HTR-8/SVneo (cell line): ENCODE measurements at regions not wholly inside any gene's neighbourhood (a gene's known extent, or its start where the extent isn't known, plus 50 kb on each side); places are given as distances from the start of the nearest gene placed in this dataset.
"Not testable (repeated sequence)": the region's sequence is repeated elsewhere in the genome, so short reads cannot be mapped to it uniquely, and the experiment has no call there.

Experiments used
- DNase-seq: peaks from one replicate; pipeline ENCODE4 v3.0.0; 2011; ENCODE audit warnings: low spot score, mixed read lengths; ENCODE audit not compliant: insufficient read length
- FAIRE-seq: peaks from 2 replicates; lab custom pipeline; 2011; peaks lifted over from hg19 to GRCh38; lab: Jason Lieb, UNC

- no peak for FAIRE-seq
- DNase-seq: no peak
These were observed 114.3 kb downstream of the NPIPB5 start for GRCh38 chr16:22624800-22625533.

GRCh38 chr16:22625967-22626366, 115.3 kb downstream of the NPIPB5 start:
- no peak for DNase-seq
- FAIRE-seq: no peak

GRCh38 chr16:22627043-22627442, 116.4 kb downstream of the NPIPB5 start:
- DNase-seq: no peak

GRCh38 chr16:22628994-22629393, 118.3 kb downstream of the NPIPB5 start:
- DNase-seq: no peak
- FAIRE-seq: no peak

More at GRCh38 chr16:22627043-22627442, 116.4 kb downstream of the NPIPB5 start:
- no peak for FAIRE-seq

GRCh38 chr16:22630242-22630641, 119.6 kb downstream of the NPIPB5 start:
- DNase-seq (no peak), FAIRE-seq (no peak)

- DNase-seq: no peak
- FAIRE-seq: no peak
These were observed 120.6 kb downstream of the NPIPB5 start for GRCh38 chr16:22631264-22631663.

- no peak for FAIRE-seq
- DNase-seq: no peak
These were observed 121.9 kb downstream of the NPIPB5 start for GRCh38 chr16:22632606-22633005.

- FAIRE-seq (no peak), DNase-seq (no peak)
These were observed 122.6 kb downstream of the NPIPB5 start for GRCh38 chr16:22633280-22633679.

- FAIRE-seq (no peak), DNase-seq (no peak)
These were observed 123.1 kb downstream of the NPIPB5 start for GRCh38 chr16:22633799-22634198.

GRCh38 chr16:22634954-22635353, 124.3 kb downstream of the NPIPB5 start:
- FAIRE-seq (no peak), DNase-seq (no peak)

DNA sequence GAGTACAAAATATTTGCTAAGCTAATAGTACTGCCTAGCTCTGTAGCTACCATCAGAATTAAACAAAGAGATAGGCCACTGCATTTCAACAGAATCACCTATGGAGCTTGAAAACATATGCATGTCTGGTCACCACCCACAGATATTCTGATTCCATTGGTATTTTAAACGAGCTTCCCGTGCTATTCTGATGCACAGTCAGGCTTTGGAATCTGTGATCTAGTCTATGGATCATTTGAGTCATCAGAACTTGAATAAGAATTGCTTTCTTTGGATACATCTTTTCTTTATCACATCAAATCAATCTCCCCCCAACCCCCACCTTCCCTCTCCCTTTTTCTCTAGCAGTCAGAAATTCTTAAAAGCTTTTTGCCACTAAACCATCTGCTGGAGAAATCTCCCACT, 124.7 kb downstream of the NPIPB5 start:
- FAIRE-seq: no peak
- no peak for DNase-seq

GRCh38 chr16:22635801-22636200, 125.1 kb downstream of the NPIPB5 start:
- FAIRE-seq (no peak), DNase-seq (no peak)

DNA sequence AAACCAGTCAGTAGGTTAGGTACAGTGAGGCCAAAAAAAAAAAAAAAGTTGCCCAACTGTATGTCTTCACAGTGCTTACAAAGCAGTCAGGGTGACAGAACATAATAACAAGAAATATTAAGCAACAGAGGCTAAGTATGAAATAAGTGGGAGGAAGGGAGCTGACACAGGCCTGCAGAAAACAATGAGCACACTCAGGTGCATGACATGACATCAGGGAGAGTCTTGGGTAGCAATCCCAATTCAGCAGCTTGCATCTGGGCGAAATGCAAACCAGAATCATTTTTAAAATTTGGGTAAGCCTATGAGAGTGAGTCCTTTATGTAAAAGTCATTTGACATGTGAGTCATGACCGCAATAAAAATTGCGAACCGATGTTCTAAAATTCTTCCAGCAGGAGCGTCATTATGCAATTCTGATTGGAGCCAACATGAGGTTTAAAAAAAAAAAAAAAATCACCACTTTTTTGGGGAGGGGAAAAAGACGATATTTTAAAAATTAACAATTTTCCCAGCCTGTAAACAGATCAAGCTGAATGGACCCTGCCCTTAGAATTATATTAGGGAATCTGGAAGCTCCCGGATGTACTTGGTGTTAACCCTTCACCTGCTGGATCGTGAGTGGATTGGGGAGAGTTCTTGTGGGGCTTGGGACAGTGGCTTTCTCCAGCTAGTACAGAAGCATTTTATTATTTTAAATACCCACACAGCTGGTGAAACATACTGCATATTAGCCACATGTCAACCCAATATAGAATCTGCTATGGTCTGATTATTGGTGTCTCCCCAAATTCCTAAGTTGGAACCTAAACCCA, 127.9 kb downstream of the NPIPB5 start:
- DNase-seq (no peak), FAIRE-seq (no peak)

GRCh38 chr16:22641131-22641628, 130.5 kb downstream of the NPIPB5 start:
- no peak for DNase-seq
- FAIRE-seq: no peak

DNA sequence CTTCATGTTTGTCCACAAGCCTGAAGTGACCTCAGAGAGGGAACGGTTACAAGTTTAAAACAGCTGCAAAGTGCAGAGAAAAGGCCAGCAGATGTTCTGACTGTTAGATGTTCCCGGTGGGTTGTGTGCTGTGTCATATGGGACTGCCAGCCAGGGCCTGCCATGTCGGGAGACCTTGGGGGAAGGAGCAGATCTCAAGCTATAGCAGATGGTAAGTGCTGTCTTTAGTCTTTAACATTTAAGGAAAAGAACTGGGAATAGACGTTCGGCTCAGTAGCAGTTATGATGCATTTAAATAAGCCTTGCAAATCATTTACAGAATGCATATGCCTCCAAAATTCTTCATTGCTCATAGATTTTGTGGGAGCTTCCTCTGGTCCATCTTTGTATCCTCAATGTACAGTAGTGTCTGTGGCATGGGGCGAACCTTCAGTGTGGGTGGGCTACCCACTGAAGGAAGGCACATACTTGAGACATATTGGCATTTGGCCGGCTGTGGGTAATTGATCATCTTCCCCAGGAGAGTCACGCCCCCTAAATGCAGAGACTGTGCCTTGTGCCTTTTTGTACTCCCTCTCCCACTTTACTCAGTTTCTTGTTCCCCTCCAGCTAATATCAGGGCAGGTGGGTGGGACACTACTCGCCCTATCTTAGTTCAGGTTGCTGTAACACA, 131.9 kb downstream of the NPIPB5 start:
- DNase-seq: no peak
- FAIRE-seq: no peak

GRCh38 chr16:22643203-22643602, 132.5 kb downstream of the NPIPB5 start:
- not testable (repeated sequence) for DNase-seq, FAIRE-seq

DNA sequence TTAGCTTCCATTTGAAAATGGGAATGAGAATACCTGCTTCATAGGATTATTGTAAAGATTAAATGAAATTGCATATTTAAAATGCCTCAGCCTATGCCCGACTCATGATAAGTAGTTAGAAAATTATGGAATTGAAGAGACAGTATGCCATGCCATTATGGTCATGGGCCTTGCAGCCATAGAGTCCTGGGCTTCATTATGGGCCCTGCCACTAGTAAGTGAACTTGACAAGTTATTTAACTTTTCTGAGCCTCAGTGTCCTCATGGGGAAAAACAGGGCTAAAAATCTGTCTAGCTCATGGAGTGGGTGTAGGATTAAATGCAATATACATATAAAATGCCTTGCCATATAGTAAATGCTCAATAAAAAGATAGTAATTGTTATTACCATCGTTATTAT, 133.2 kb downstream of the NPIPB5 start:
- DNase-seq (no peak), FAIRE-seq (no peak)

DNA sequence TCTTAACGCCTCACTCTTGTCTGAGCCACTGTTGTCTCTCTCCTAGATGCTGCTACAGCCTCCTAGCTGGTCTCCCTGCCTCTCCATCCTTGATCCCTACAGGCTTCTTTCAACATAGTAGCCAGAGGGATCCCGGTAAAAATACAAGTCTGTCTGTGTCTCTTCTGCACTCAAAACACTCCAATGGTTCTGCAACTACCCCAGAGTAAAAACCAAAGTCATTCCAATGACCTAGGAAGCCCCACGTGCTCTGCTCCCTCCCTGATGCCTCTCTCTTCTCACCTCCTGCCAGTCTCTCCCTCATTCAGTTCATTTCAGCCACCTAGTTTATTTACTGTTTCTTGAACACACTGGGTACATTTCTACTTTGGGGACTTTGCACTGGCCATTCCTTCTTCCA, 135.2 kb downstream of the NPIPB5 start:
- DNase-seq (no peak), FAIRE-seq (no peak)

DNA sequence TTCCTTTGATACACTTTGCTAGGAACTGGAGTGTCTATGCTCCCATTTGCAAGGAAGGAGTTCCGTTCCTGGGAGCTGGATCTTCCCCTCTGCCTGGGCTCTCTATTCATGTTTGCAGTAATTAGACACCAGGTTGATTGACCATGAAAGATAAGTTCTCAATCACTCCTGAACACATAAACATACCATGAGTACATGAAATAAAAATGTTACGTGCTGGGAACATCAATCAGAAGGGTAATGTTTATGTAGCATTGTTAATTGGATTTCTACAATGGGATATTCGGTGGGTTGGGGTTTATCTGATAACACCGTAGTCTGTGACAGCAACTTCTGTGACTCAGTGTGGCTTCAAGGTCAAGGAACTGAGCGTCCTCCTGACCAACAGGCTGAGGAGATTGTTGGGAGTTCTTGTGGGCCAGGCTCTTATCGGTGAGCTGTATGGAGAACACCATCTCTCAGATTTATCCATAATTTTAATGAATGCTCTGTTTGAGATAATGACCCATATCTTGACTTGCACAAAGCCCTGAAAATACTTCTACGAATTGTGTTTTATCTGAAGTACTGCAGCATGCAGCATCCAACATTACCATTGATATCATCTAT, 136.4 kb downstream of the NPIPB5 start:
- no peak for DNase-seq
- FAIRE-seq: no peak

GRCh38 chr16:22648141-22648540, 137.4 kb downstream of the NPIPB5 start:
- no peak for DNase-seq
- FAIRE-seq: no peak
